CD4-positive, alpha-beta T cell (primary cell): ENCODE measurements at regions not wholly inside any gene's neighbourhood (a gene's known extent, or its start where the extent isn't known, plus 50 kb on each side); places are given as distances from the start of the nearest gene placed in this dataset.

Source experiments
- ATAC-seq: fragments of 200-7000 bp; cut with Tn5 transposase; one replicate; pipeline ENCODE4 v1.10.0; 2022; ENCODE audit warnings: mild to moderate bottlenecking; ENCODE audit not compliant: poor library complexity
- CTCF ChIA-PET: fragments of 350-600 bp; sonication (Branson Sonifier 250); formaldehyde crosslinking; loops from one replicate; lab custom pipeline; 2021; ENCODE audit warnings: antibody characterized with exemption, inconsistent platforms; lab: Charles Lee
- POLR2A ChIA-PET: fragments of 350-600 bp; sonication (Branson Sonifier 250); formaldehyde crosslinking; loops from one replicate; lab custom pipeline; 2021; ENCODE audit warnings: antibody characterized with exemption, inconsistent platforms; lab: Charles Lee
- DNase-seq, 14 experiments: peaks; one replicate each; pipeline ENCODE4 v3.0.0-alpha.2; 2013 to 2020; ENCODE audit warnings: mixed read lengths in 2 of 14
- H3K27ac ChIP-seq, 2 donors: one replicate each; pipeline versions ENCODE4 v1.5.1 to v1.7.0; 2013; ENCODE audit warnings: low read length in 2 of 2, low read depth in 1 of 2, mild to moderate bottlenecking in 1 of 2
- H3K27me3 ChIP-seq, 2 experiments: 1 replicate in 1 of 2; 2 replicates in 1 of 2; pipeline versions ENCODE4 v1.6.1 to v1.7.0; 2013; ENCODE audit warnings: low read length in 2 of 2, control low read depth in 1 of 2, mild to moderate bottlenecking in 1 of 2, moderate library complexity in 1 of 2; ENCODE audit not compliant: insufficient read depth in 2 of 2, control insufficient read depth in 1 of 2
- H3K36me3 ChIP-seq: one replicate; pipeline ENCODE4 v1.6.1; 2013; ENCODE audit warnings: low read length, control low read depth; ENCODE audit not compliant: insufficient read depth
- H3K4me1 ChIP-seq: one replicate; pipeline ENCODE4 v1.6.1; 2013; ENCODE audit warnings: low read length, control low read depth; ENCODE audit not compliant: insufficient read depth
- H3K4me3 ChIP-seq: one replicate; pipeline ENCODE4 v1.5.1; 2013; ENCODE audit warnings: mild to moderate bottlenecking, low read length, moderate library complexity
- H3K9me3 ChIP-seq, 2 experiments: 1 replicate in 1 of 2; 2 replicates in 1 of 2; pipeline versions ENCODE4 v1.6.1 to v1.7.0; 2013; ENCODE audit warnings: low read length in 2 of 2, mild to moderate bottlenecking in 2 of 2, control low read depth in 1 of 2, moderate library complexity in 1 of 2; ENCODE audit not compliant: control insufficient read depth in 1 of 2, insufficient read depth in 1 of 2
- H3K27ac Mint-ChIP-seq: one replicate; pipeline ENCODE4 v1.8.0; 2020; ENCODE audit warnings: mixed read lengths
- H3K27me3 Mint-ChIP-seq: one replicate; pipeline ENCODE4 v1.8.0; 2021; ENCODE audit warnings: mixed read lengths
- H3K36me3 Mint-ChIP-seq: one replicate; pipeline ENCODE4 v1.8.0; 2021; ENCODE audit warnings: low read depth, mixed read lengths
- H3K4me1 Mint-ChIP-seq: one replicate; pipeline ENCODE4 v1.8.0; 2021; ENCODE audit warnings: low read depth, mixed read lengths
- H3K4me3 Mint-ChIP-seq: one replicate; pipeline ENCODE4 v1.8.0; 2020; ENCODE audit warnings: mild to moderate bottlenecking, mixed read lengths
- H3K9me3 Mint-ChIP-seq: one replicate; pipeline ENCODE4 v1.8.0; 2020; ENCODE audit warnings: mixed read lengths
- CTCF ChIP-seq: fragments of 200-600 bp; IDR thresholded peaks from one replicate; pipeline ENCODE4 v1.8.0; 2022; ENCODE audit warnings: antibody characterized with exemption, mild to moderate bottlenecking
- intact Hi-C, 2 experiments: fragments of 100-400 bp; cut with DNase I in 1 of 2; cut with micrococcal nuclease in 1 of 2; formaldehyde crosslinking; loops; one replicate each; pipeline versions ENCODE4 v1.15.1 to v1.9.0; 2023 to 2025; cut with DNase I, micrococcal nuclease

DNA sequence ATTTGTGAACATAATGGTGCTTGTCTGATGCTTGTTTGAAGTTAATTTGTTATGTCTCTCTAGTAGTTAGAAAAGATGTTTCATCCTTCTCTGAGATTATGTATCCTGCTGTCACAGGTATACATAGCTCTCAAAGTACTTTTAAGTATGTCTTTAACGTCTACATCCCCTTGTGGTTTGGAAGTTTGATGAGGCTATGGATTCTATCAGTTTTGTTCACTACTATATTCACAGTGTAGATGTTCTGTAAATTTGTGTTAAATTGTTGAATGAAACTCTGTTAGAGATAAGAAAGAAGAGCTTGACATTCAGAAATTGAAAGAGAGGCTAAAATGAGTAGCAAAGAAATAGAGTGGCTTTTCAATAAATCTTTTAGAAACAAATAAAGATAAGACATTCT, 304.6 kb upstream of the MIR17HG start:
- DNase-seq (no peak), ATAC-seq (no peak)
- CTCF ChIA-PET, result no interaction called here
- intact Hi-C loops, result no loop called here
- no peaks in the 10 kb centered on the region for H3K27me3 ChIP-seq
- H3K9me3 ChIP-seq, result no peaks in the 10 kb centered on the region
- H3K27ac ChIP-seq, result no peak overlapping the region
- TF ChIP-seq CTCF, result no peak
- Mint-ChIP-seq H3K4me1 (no peaks in the 10 kb centered on the region), H3K27ac (no peak overlapping the region), H3K9me3 (no peaks in the 10 kb centered on the region), H3K36me3 (no peaks in the 10 kb centered on the region), H3K4me3 (no peak overlapping the region), H3K27me3 (no peaks in the 10 kb centered on the region)
- no peak overlapping the region for H3K4me3 ChIP-seq
- no peaks in the 10 kb centered on the region for H3K36me3 ChIP-seq
- H3K4me1 ChIP-seq, result no peaks in the 10 kb centered on the region
- POLR2A ChIA-PET, result no interaction called here

DNA sequence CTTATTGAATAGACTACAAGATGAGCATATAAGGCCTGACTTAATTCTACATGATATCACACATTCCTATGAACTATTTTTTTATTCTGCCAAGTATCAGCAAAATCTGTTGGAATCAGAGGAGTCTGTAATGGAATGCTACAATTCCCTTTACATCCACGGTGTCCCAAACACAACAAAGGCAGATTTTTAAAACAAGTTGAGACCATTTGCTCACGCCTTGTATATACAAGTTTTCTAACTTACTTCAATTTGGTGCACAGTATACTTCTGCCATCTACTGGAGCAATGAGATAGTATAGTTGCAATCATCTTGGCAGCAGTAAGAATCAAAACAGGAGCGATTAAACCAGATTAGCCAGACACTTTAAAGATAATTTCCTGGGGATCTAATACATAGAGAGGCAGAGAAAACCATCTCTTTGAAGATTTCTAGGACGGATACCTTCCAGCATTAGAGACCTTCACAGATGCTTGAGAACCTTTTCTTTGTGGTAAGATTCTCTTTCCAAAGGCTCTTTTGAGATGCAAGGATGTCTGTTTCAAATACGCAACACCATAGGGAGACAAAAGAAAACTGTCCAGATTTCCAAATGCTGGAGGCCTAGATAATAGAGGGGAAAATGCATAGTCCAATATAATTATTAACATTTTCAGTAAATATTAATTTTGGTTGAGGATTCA, 302.0 kb upstream of the MIR17HG start:
- Mint-ChIP-seq H3K4me1 (no peaks in the 10 kb centered on the region), H3K4me3 (no peak overlapping the region), H3K27ac (no peak overlapping the region), H3K36me3 (no peaks in the 10 kb centered on the region), H3K27me3 (no peaks in the 10 kb centered on the region), H3K9me3 (peaks cover 3% of the 10 kb centered on the region)
- Histone ChIP-seq H3K9me3 (no peaks in the 10 kb centered on the region), H3K4me3 (no peak overlapping the region), H3K27me3 (no peaks in the 10 kb centered on the region), H3K36me3 (no peaks in the 10 kb centered on the region), H3K4me1 (no peaks in the 10 kb centered on the region), H3K27ac (no peak overlapping the region)
- ChIA-PET POLR2A (no interaction called here), CTCF (no interaction called here)
- TF ChIP-seq CTCF, result no peak
- DNase-seq (no peak), ATAC-seq (no peak)
- intact Hi-C loops, result no loop called here

DNA sequence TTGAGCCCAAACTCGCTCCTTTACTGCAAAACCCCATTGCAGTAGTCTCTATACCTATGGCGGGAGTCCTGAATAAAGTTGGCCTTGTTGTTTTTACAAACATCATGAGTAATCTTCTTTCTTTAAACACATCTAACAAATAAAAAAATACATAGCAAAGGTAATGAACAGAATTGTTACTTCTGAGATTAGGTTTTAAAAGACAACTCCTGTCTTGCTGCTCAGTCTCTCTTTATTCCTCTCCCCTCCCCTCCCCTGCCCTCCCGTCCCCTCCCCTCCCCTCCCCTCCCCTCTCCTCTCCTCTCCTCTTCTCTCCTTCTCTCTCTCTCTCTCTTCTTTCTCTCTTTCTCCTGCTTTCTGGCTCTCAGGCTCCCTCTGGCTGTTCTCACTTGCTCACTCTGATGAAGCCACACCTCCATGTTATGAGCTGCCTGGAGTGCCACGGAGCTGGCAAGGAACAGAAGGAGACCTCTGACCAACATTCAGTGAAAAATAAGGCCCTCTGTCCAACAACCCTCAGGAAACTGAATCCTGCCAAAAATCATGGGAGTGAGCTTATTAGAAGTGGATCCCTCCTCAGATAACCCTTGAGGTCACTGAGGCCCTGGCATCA, 300.7 kb upstream of the MIR17HG start:
- Mint-ChIP-seq H3K36me3 (no peaks in the 10 kb centered on the region), H3K4me3 (no peak overlapping the region), H3K27ac (no peak overlapping the region), H3K9me3 (peaks cover 3% of the 10 kb centered on the region), H3K4me1 (no peaks in the 10 kb centered on the region), H3K27me3 (no peaks in the 10 kb centered on the region)
- Histone ChIP-seq H3K27ac (no peak overlapping the region), H3K4me1 (no peaks in the 10 kb centered on the region), H3K27me3 (no peaks in the 10 kb centered on the region), H3K9me3 (no peaks in the 10 kb centered on the region), H3K36me3 (no peaks in the 10 kb centered on the region), H3K4me3 (no peak overlapping the region)
- TF ChIP-seq CTCF, result no peak
- intact Hi-C loops, result no loop called here
- no peak for DNase-seq
- POLR2A ChIA-PET, result no interaction called here
- no peak for ATAC-seq
- CTCF ChIA-PET, result no interaction called here
